HCT116 (cell line): ENCODE measurements at regions not wholly inside any gene's neighbourhood (a gene's known extent, or its start where the extent isn't known, plus 50 kb on each side); places are given as distances from the start of the nearest gene placed in this dataset.

Experiments
- ATAC-seq: fragments of 200-7000 bp; cut with Tn5 transposase; 2 replicates; pipeline ENCODE4 v1.9.1; 2020; ENCODE audit warnings: mild to moderate bottlenecking, moderate library complexity
- BruUV-seq: library from RNA; stranded (reverse); fragments of 400-500 nt; replicated peaks from 2 replicates; lab custom pipeline; 2021; lab: Mats Ljungman, UMichigan
- CTCF ChIA-PET: fragments of 300-600 bp; sonication (Branson Sonifier 250); formaldehyde crosslinking; loops from one replicate; lab custom pipeline; 2021; ENCODE audit warnings: antibody characterized with exemption; lab: Charles Lee
- POLR2A ChIA-PET: fragments of 300-600, 350-600 bp; sonication (Branson Sonifier 250); formaldehyde crosslinking; loops from one replicate; lab custom pipeline; 2021; ENCODE audit warnings: antibody characterized with exemption; lab: Charles Lee
- RAD21 ChIA-PET, 2 experiments: fragments of 300-600 bp; sonication (Branson Sonifier 250); formaldehyde crosslinking; loops; one replicate each; lab custom pipeline; 2023; ENCODE audit warnings: low total read pairs in 2 of 2; ENCODE audit not compliant: uncharacterized antibody in 2 of 2, unreplicated experiment in 2 of 2, low non-redundant PET in 1 of 2; lab: Charles Lee
- DNase-seq: peaks from one replicate; pipeline ENCODE4 v3.0.0-alpha.2; 2010; ENCODE audit warnings: low read depth, low spot score
- H2AFZ ChIP-seq: fragments of 200-600 bp; shearing (Covaris generic), sonication (generic); 2 replicates; pipeline ENCODE4 v1.6.1; 2017; ENCODE audit warnings: low read depth, mixed run types, mixed read lengths, antibody characterized with exemption, low read length; ENCODE audit not compliant: poor library complexity, severe bottlenecking
- H3K27ac ChIP-seq: 2 replicates; pipeline ENCODE4 v1.5.1; 2012; ENCODE audit warnings: low read depth, low read length
- H3K27me3 ChIP-seq: fragments of 200-600 bp; sonication (generic); 2 replicates; pipeline ENCODE4 v1.6.1; 2016; ENCODE audit warnings: mixed run types, low read length, mixed read lengths; ENCODE audit not compliant: insufficient read depth
- H3K36me3 ChIP-seq, 2 experiments: fragments of 200-500 bp in 1 of 2; fragments of 200-600 bp in 1 of 2; sonication (Bioruptor generic) in 1 of 2; sonication (generic) in 1 of 2; 2 replicates each; pipeline versions ENCODE4 v1.5.1 to v1.6.1; 2014 to 2016; ENCODE audit warnings: low read length in 2 of 2, inconsistent platforms in 1 of 2, mixed read lengths in 1 of 2, mixed run types in 1 of 2; ENCODE audit not compliant: insufficient read depth in 2 of 2, control insufficient read depth in 1 of 2
- H3K4me1 ChIP-seq, 2 experiments: fragments of 200-600 bp in 1 of 2; sonication (generic) in 1 of 2; 2 replicates each; pipeline versions ENCODE4 v1.5.1 to v1.6.1; 2012 to 2017; ENCODE audit warnings: low read length in 2 of 2, inconsistent platforms in 1 of 2, mild to moderate bottlenecking in 1 of 2, mixed read lengths in 1 of 2, mixed run types in 1 of 2, moderate library complexity in 1 of 2; ENCODE audit not compliant: insufficient read depth in 2 of 2, control insufficient read depth in 1 of 2
- H3K4me2 ChIP-seq: fragments of 200-600 bp; sonication (generic); 2 replicates; pipeline ENCODE4 v1.6.1; 2017; ENCODE audit warnings: mixed run types, low read length, mixed read lengths
- H3K4me3 ChIP-seq, 2 experiments: fragments of 200-600 bp in 1 of 2; sonication (generic) in 1 of 2; replicated peaks in 1 of 2; 2 replicates each; pipeline ENCODE4 v1.5.1; 2011 to 2016; ENCODE audit warnings: low read length in 2 of 2, control low read depth in 1 of 2, low read depth in 1 of 2, mild to moderate bottlenecking in 1 of 2, mixed read lengths in 1 of 2, mixed run types in 1 of 2
- H3K79me2 ChIP-seq: fragments of 200-600 bp; sonication (generic); 2 replicates; pipeline ENCODE4 v1.6.1; 2017; ENCODE audit warnings: mild to moderate bottlenecking, mixed run types, low read length, moderate library complexity, mixed read lengths; ENCODE audit not compliant: insufficient read depth
- H3K9ac ChIP-seq: fragments of 200-600 bp; sonication (generic); 2 replicates; pipeline ENCODE4 v1.6.1; 2016; ENCODE audit warnings: low read length, mixed read lengths
- H3K9me2 ChIP-seq: fragments of 200-600 bp; sonication (generic), shearing (Covaris generic); 2 replicates; pipeline ENCODE4 v1.6.1; 2017; ENCODE audit warnings: mixed run types, mild to moderate bottlenecking, moderate library complexity; ENCODE audit not compliant: insufficient read depth
- H3K9me3 ChIP-seq, 2 experiments: fragments of 200-500 bp in 1 of 2; fragments of 200-600 bp in 1 of 2; sonication (Bioruptor generic) in 1 of 2; sonication (generic) in 1 of 2; 2 replicates each; pipeline ENCODE4 v1.6.1; 2014 to 2017; ENCODE audit warnings: low read length in 2 of 2, mixed read lengths in 2 of 2, inconsistent platforms in 1 of 2, low read depth in 1 of 2, mild to moderate bottlenecking in 1 of 2, mixed run types in 1 of 2, moderate library complexity in 1 of 2; ENCODE audit not compliant: control insufficient read depth in 1 of 2, insufficient read depth in 1 of 2
- H4K20me1 ChIP-seq: fragments of 200-600 bp; sonication (generic), shearing (Covaris generic); 2 replicates; pipeline ENCODE4 v1.6.1; 2017; ENCODE audit warnings: mixed run types, mild to moderate bottlenecking, moderate library complexity; ENCODE audit not compliant: insufficient read depth
- ATF3 ChIP-seq: IDR thresholded peaks from 2 replicates; pipeline ENCODE4 v1.6.1; 2012
- CEBPB ChIP-seq: IDR thresholded peaks from 2 replicates; pipeline ENCODE4 v1.6.1; 2012; ENCODE audit warnings: low read depth
- ELF1 ChIP-seq: IDR thresholded peaks from 2 replicates; pipeline ENCODE4 v1.6.1; 2012; ENCODE audit warnings: low read depth, borderline replicate concordance
- FOSL1 ChIP-seq: IDR thresholded peaks from 2 replicates; pipeline ENCODE4 v1.6.1; 2012; ENCODE audit warnings: low read depth
- POLR2A ChIP-seq: IDR thresholded peaks from 2 replicates; pipeline ENCODE4 v1.7.0; 2011; ENCODE audit warnings: borderline replicate concordance; ENCODE audit not compliant: insufficient read depth, insufficient read length; ENCODE audit errors: extremely low read depth
- SRF ChIP-seq: IDR thresholded peaks from 2 replicates; pipeline ENCODE4 v1.6.1; 2012; ENCODE audit warnings: low read depth
- ZBTB33 ChIP-seq: IDR thresholded peaks from 2 replicates; pipeline ENCODE4 v1.6.1; 2011; ENCODE audit warnings: mild to moderate bottlenecking, low read length, moderate library complexity; ENCODE audit not compliant: insufficient replicate concordance; ENCODE audit errors: extremely low read depth
- ZNF274 ChIP-seq: fragments of 200-500 bp; sonication (Bioruptor generic); IDR thresholded peaks from 2 replicates; pipeline ENCODE4 v1.6.1; 2014; ENCODE audit warnings: mild to moderate bottlenecking, low read depth, low read length, inconsistent platforms
- intact Hi-C: fragments of 100-400 bp; cut with micrococcal nuclease; formaldehyde crosslinking; loops from 2 replicates; pipeline ENCODE4 v1.10.0; 2022
- TF ChIP-seq, protein P1 (sequence below), 3 experiments: fragments of 200-600 bp in 1 of 3; sonication (generic) in 1 of 3; IDR thresholded peaks in 2 of 3; conservative IDR thresholded peaks in 1 of 3; 2 replicates each; pipeline ENCODE4 v1.5.1; 2012 to 2017; ENCODE audit warnings: low read depth in 2 of 3, low read length in 2 of 3, antibody characterized with exemption in 1 of 3, borderline replicate concordance in 1 of 3, control low read depth in 1 of 3, mild to moderate bottlenecking in 1 of 3, mixed read lengths in 1 of 3, mixed run types in 1 of 3, moderate library complexity in 1 of 3; ENCODE audit not compliant: insufficient read depth in 1 of 3

DNA sequence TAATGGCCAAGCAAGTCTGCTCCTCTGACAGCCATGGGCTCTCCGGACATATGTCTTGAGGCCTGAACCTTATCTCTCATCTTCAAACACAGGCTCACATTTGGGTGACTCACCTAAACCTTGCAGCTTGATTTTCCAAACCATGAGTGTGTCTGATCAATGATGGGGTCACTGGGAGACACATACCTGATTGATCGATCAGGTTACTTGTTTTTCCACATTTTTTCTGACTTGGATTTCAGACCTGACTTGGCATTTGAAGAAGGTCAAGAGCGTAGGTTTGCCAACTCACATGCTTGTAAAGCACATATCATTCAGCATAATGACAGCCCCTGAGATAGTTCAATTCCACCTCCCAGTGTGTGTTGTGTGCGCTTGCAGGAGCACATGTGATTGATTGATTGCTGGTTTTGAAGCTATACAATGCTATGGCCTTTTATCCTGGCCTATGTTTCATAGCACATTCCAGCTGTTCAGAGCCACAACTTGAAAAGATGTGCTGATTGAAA lies 116.7 kb upstream of the KIRREL3 start:
- CTCF ChIA-PET: no interaction called here
- no peaks in the 10 kb centered on the region for H3K27me3 ChIP-seq
- DNase-seq: no peak

More for the DNA sequence above, 116.7 kb upstream of the KIRREL3 start:
- intact Hi-C loops: no loop called here
- H3K9me3 ChIP-seq: peaks cover 0 to 2% of the 10 kb centered on the region in 2 experiments; a peak in 2 of 4 replicates
- H3K4me2 ChIP-seq: no peak overlapping the region
- H4K20me1 ChIP-seq: no peaks in the 10 kb centered on the region
- no peak overlapping the region for H3K4me3 ChIP-seq
- H3K79me2 ChIP-seq: no peaks in the 10 kb centered on the region
- BruUV-seq: no TSS peak
- H3K27ac ChIP-seq: no peak overlapping the region
- H2AFZ ChIP-seq: no peak overlapping the region
- ChIA-PET RAD21 (no interaction called here), POLR2A (no interaction called here)
- H3K36me3 ChIP-seq: no peaks in the 10 kb centered on the region
- no peaks in the 10 kb centered on the region for H3K4me1 ChIP-seq
- H3K9ac ChIP-seq: no peak overlapping the region
- no peaks in the 10 kb centered on the region for H3K9me2 ChIP-seq
- TF ChIP-seq SRF (no peak), ZNF274 (no peak), CEBPB (no peak), ATF3 (no peak), ZBTB33 (no peak), ELF1 (no peak), FOSL1 (no peak), POLR2A (no peak)
- TF ChIP-seq, protein P1, sequence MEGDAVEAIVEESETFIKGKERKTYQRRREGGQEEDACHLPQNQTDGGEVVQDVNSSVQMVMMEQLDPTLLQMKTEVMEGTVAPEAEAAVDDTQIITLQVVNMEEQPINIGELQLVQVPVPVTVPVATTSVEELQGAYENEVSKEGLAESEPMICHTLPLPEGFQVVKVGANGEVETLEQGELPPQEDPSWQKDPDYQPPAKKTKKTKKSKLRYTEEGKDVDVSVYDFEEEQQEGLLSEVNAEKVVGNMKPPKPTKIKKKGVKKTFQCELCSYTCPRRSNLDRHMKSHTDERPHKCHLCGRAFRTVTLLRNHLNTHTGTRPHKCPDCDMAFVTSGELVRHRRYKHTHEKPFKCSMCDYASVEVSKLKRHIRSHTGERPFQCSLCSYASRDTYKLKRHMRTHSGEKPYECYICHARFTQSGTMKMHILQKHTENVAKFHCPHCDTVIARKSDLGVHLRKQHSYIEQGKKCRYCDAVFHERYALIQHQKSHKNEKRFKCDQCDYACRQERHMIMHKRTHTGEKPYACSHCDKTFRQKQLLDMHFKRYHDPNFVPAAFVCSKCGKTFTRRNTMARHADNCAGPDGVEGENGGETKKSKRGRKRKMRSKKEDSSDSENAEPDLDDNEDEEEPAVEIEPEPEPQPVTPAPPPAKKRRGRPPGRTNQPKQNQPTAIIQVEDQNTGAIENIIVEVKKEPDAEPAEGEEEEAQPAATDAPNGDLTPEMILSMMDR (IDR thresholded peaks at IDR 0.05 in 2 of 3, conservative IDR thresholded peaks at IDR 0.05 in 1 of 3; ENCODE audit: borderline replicate concordance in 1 of 3, insufficient read depth in 1 of 3, low read depth in 2 of 3, low read length in 2 of 3): no peak
- TF ChIP-seq, all 23 proteins: peak for 0
- no peak for ATAC-seq
